Fibroblast of lung (primary cell): ENCODE measurements at regions not wholly inside any gene's neighbourhood (a gene's known extent, or its start where the extent isn't known, plus 50 kb on each side); places are given as distances from the start of the nearest gene placed in this dataset.

Experiments used
- DNase-seq, 2 donors: peaks; one replicate each; pipeline versions ENCODE4 v3.0.0 to v3.0.0-alpha.2; 2010; ENCODE audit warnings: low read depth in 2 of 2
- H2AFZ ChIP-seq: 2 replicates; pipeline ENCODE4 v1.5.1; 2012; ENCODE audit warnings: low read length, control low read depth, inconsistent platforms
- H3K27ac ChIP-seq: 2 replicates; pipeline ENCODE4 v1.5.1; 2011; ENCODE audit warnings: low read length, control low read depth; ENCODE audit not compliant: insufficient read depth
- H3K27me3 ChIP-seq: 2 replicates; pipeline ENCODE4 v1.5.1; 2011; ENCODE audit warnings: mild to moderate bottlenecking, low read length; ENCODE audit not compliant: control insufficient read depth, insufficient read depth
- H3K36me3 ChIP-seq: 2 replicates; pipeline ENCODE4 v1.5.1; 2011; ENCODE audit warnings: low read length; ENCODE audit not compliant: control insufficient read depth, insufficient read depth
- H3K4me1 ChIP-seq: 2 replicates; pipeline ENCODE4 v1.5.1; 2011; ENCODE audit warnings: low read length; ENCODE audit not compliant: control insufficient read depth, insufficient read depth; ENCODE audit errors: extremely low read depth
- H3K4me2 ChIP-seq: 2 replicates; pipeline ENCODE4 v1.5.1; 2011; ENCODE audit warnings: low read length, control low read depth; ENCODE audit not compliant: insufficient read depth; ENCODE audit errors: extremely low read depth
- H3K4me3 ChIP-seq, 4 experiments: fragments of 200-600 bp in 1 of 4; sonication (generic) in 1 of 4; replicated peaks in 1 of 4; 2 replicates each; pipeline ENCODE4 v1.5.1; 2011 to 2016; ENCODE audit warnings: low read length in 4 of 4, low read depth in 3 of 4, mild to moderate bottlenecking in 3 of 4, control low read depth in 2 of 4, inconsistent platforms in 1 of 4, mixed read lengths in 1 of 4; ENCODE audit not compliant: insufficient read depth in 1 of 4; ENCODE audit errors: control extremely low read depth in 1 of 4
- H3K79me2 ChIP-seq: 2 replicates; pipeline ENCODE4 v1.5.1; 2012; ENCODE audit warnings: mild to moderate bottlenecking, low read length, inconsistent platforms; ENCODE audit not compliant: control insufficient read depth, insufficient read depth
- H3K9ac ChIP-seq: 2 replicates; pipeline ENCODE4 v1.5.1; 2011; ENCODE audit warnings: mild to moderate bottlenecking, low read length, control low read depth; ENCODE audit not compliant: insufficient read depth
- H3K9me3 ChIP-seq: 2 replicates; pipeline ENCODE4 v1.5.1; 2012; ENCODE audit warnings: low read depth, low read length; ENCODE audit not compliant: control insufficient read depth, insufficient read depth
- H4K20me1 ChIP-seq: 2 replicates; pipeline ENCODE4 v1.5.1; 2011; ENCODE audit warnings: low read length; ENCODE audit not compliant: control insufficient read depth, insufficient read depth; ENCODE audit errors: extremely low read depth
- CTCF ChIP-seq, 2 donors: IDR thresholded peaks in 1 of 2; conservative IDR thresholded peaks in 1 of 2; 1 replicate in 1 of 2; 2 replicates in 1 of 2; pipeline ENCODE4 v1.5.1; 2011 to 2012; ENCODE audit warnings: low read length in 2 of 2, control low read depth in 1 of 2, inconsistent platforms in 1 of 2, low read depth in 1 of 2, mild to moderate bottlenecking in 1 of 2
- EZH2 ChIP-seq: IDR thresholded peaks from 2 replicates; pipeline ENCODE4 v1.5.1; 2012; ENCODE audit warnings: low read length, control low read depth, mild to moderate bottlenecking; ENCODE audit errors: missing control alignments

- H2AFZ ChIP-seq, result no peak overlapping the region
- H3K27me3 ChIP-seq, result no peaks in the 10 kb centered on the region
- H3K4me3 ChIP-seq, result no peak overlapping the region
- no peaks in the 10 kb centered on the region for H3K79me2 ChIP-seq
- no peak overlapping the region for H3K4me2 ChIP-seq
- H3K36me3 ChIP-seq, result no peaks in the 10 kb centered on the region
- no peak overlapping the region for H3K9ac ChIP-seq
- H3K27ac ChIP-seq, result no peak overlapping the region
- DNase-seq, result no peak
- H3K9me3 ChIP-seq, result no peaks in the 10 kb centered on the region
- no peaks in the 10 kb centered on the region for H4K20me1 ChIP-seq
- TF ChIP-seq EZH2 (no peak), CTCF (conservative IDR thresholded peaks at IDR 0.05 in 1 of 2, IDR thresholded peaks at IDR 0.05 in 1 of 2; ENCODE audit: low read depth in 1 of 2, low read length in 2 of 2) (no peak)
- no peaks in the 10 kb centered on the region for H3K4me1 ChIP-seq
Measured at GRCh38 chr18:47721876-47722275, 208.6 kb downstream of the SMAD2 start.

DNA sequence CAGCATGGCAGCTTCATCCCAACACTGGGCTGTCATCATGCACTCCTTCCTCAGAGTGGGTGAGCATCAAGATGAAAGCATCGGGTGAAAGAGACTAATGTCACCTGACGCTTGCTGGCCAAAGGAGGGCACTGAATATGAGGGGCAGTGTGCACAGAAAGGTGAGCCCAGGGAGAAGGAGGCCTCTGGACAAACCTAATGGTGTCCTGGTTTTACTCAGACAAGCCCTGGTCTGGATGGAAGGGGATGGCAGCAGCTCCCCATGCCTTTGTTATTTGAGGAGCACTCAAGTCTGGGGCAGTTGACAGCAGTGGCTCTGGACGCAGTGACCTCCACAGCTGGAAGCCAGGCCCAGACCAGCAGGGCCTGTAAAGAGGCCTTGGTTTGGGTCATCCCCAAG is 209.7 kb downstream of the SMAD2 start:
- Histone ChIP-seq H3K36me3 (no peaks in the 10 kb centered on the region), H4K20me1 (no peaks in the 10 kb centered on the region), H3K27ac (no peak overlapping the region), H3K9me3 (no peaks in the 10 kb centered on the region), H3K9ac (no peak overlapping the region), H3K4me2 (no peak overlapping the region), H3K27me3 (no peaks in the 10 kb centered on the region), H3K4me3 (no peak overlapping the region), H2AFZ (no peak overlapping the region), H3K4me1 (no peaks in the 10 kb centered on the region), H3K79me2 (no peaks in the 10 kb centered on the region)
- TF ChIP-seq EZH2, result no peak
- TF ChIP-seq CTCF (conservative IDR thresholded peaks at IDR 0.05 in 1 of 2, IDR thresholded peaks at IDR 0.05 in 1 of 2; ENCODE audit: low read depth in 1 of 2, low read length in 2 of 2), result no peak
- no peak for DNase-seq

DNA sequence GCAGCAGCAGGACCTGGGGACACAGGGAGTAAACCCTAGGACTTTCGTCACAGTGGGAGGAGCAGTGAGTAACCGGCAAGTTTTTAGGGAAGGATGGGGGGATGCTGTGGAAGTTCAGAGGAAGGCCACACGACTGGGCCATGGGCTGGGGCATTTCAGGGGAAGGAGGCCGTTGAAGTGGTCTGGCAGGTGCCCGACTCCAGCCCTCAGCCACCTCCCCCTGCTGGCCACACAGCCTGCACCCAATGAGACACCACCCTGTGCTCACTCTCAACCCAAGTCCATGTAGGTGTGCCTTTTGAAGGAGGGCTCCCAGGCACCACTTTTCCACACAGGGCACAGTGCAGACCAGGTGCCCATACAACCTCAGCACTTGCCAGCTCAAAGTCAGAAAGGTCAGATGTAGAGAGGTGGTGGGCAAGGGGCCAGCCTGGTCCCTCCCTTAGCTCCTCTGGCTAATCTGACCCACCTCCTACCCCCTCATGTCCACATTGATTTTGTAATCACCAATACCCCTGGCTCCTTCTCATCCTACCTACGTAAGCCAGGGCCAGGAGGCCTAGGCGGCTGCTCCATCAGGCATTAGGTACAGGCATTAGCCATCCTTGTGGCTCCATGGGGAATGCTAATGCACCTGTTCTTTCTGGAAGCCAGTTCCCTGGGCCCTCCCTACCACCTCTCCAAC is 211.2 kb downstream of the SMAD2 start:
- no peak for DNase-seq
- TF ChIP-seq CTCF (conservative IDR thresholded peaks at IDR 0.05 in 1 of 2, IDR thresholded peaks at IDR 0.05 in 1 of 2; ENCODE audit: low read depth in 1 of 2, low read length in 2 of 2) (no peak), EZH2 (no peak)
- Histone ChIP-seq H4K20me1 (no peaks in the 10 kb centered on the region), H3K9me3 (no peaks in the 10 kb centered on the region), H3K4me1 (no peaks in the 10 kb centered on the region), H3K79me2 (no peaks in the 10 kb centered on the region), H3K4me3 (no peak overlapping the region), H3K27ac (no peak overlapping the region), H3K9ac (no peak overlapping the region), H2AFZ (no peak overlapping the region), H3K4me2 (no peak overlapping the region), H3K27me3 (no peaks in the 10 kb centered on the region), H3K36me3 (no peaks in the 10 kb centered on the region)
